ENCODE measurements at regions not wholly inside any gene's neighbourhood (a gene's known extent, or its start where the extent isn't known, plus 50 kb on each side); places are given as distances from the start of the nearest gene placed in this dataset.

- no peaks in the 10 kb centered on the region for H4K20me1 ChIP-seq (replicated peaks; ENCODE audit: control insufficient read depth, extremely low read depth, insufficient read depth, low read length)
- no peaks in the 10 kb centered on the region for H3K79me2 ChIP-seq (ENCODE audit: control insufficient read depth, insufficient read depth, low read length)
- H3K4me3 ChIP-seq (replicated peaks in 1 of 3; ENCODE audit: insufficient read depth in 1 of 3, low read depth in 1 of 3, low read length in 3 of 3), result no peak overlapping the region
- H3K9me3 ChIP-seq (replicated peaks; ENCODE audit: control insufficient read depth, insufficient read depth, low read length), result no peaks in the 10 kb centered on the region
- H2AFZ ChIP-seq (ENCODE audit: low read depth, low read length), result no peak overlapping the region
- H3K36me3 ChIP-seq (ENCODE audit: control insufficient read depth in 2 of 2, extremely low read depth in 1 of 2, insufficient read depth in 2 of 2, low read length in 2 of 2), result no peaks in the 10 kb centered on the region
- dilution Hi-C loops (cut with MboI; ENCODE audit: extremely low pct_ligation_motif_present, low sequenced_read_pairs) (no loop called here), intact Hi-C loops (cut with micrococcal nuclease) (no loop called here)
- ChIA-PET CTCF (no interaction called here), POLR2A (interaction anchor here (0.7 kb wide), 1 partner anchor 1781 kb away, joined by 6 read pairs; no protein-coding TSS in a partner anchor)
- DNase-seq (ENCODE audit: low read depth, low spot score), result no peak
- H3K27me3 ChIP-seq (ENCODE audit: control insufficient read depth in 2 of 2, insufficient read depth in 2 of 2, low read length in 2 of 2), result no peaks in the 10 kb centered on the region
- H3K4me2 ChIP-seq (ENCODE audit: insufficient read depth, low read length), result no peak overlapping the region
- FAIRE-seq, result no peak
- BruUV-seq (replicated peaks), result no TSS peak
- no peak overlapping the region for H3K27ac ChIP-seq (ENCODE audit: insufficient read depth, low read depth, low read length)
- TF ChIP-seq, protein P1, sequence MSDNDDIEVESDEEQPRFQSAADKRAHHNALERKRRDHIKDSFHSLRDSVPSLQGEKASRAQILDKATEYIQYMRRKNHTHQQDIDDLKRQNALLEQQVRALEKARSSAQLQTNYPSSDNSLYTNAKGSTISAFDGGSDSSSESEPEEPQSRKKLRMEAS (IDR thresholded peaks at IDR 0.05; ENCODE audit: insufficient read depth, insufficient read length), result no peak
- no peak for TF ChIP-seq EZH2 (IDR thresholded peaks at IDR 0.05; ENCODE audit: borderline replicate concordance, low read depth, low read length, severe bottlenecking)
- no peak for TF ChIP-seq POLR2AphosphoS5 (IDR thresholded peaks at IDR 0.05; ENCODE audit: insufficient read depth, low read depth, low read length)
- no peak for TF ChIP-seq POLR2A (IDR thresholded peaks at IDR 0.05; ENCODE audit: low read depth, low read length)
- TF ChIP-seq, protein P2, sequence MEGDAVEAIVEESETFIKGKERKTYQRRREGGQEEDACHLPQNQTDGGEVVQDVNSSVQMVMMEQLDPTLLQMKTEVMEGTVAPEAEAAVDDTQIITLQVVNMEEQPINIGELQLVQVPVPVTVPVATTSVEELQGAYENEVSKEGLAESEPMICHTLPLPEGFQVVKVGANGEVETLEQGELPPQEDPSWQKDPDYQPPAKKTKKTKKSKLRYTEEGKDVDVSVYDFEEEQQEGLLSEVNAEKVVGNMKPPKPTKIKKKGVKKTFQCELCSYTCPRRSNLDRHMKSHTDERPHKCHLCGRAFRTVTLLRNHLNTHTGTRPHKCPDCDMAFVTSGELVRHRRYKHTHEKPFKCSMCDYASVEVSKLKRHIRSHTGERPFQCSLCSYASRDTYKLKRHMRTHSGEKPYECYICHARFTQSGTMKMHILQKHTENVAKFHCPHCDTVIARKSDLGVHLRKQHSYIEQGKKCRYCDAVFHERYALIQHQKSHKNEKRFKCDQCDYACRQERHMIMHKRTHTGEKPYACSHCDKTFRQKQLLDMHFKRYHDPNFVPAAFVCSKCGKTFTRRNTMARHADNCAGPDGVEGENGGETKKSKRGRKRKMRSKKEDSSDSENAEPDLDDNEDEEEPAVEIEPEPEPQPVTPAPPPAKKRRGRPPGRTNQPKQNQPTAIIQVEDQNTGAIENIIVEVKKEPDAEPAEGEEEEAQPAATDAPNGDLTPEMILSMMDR (IDR thresholded peaks at IDR 0.05; ENCODE audit: extremely low read depth in 1 of 2, insufficient read depth in 1 of 2, low read depth in 1 of 2, low read length in 2 of 2), result no peak
- no peak for TF ChIP-seq JUN (IDR thresholded peaks at IDR 0.05; ENCODE audit: borderline replicate concordance, insufficient read depth, insufficient read length, low read depth)
- TF ChIP-seq FOS (IDR thresholded peaks at IDR 0.05; ENCODE audit: borderline replicate concordance, insufficient read depth, low read length), result no peak
- no peaks in the 10 kb centered on the region for H3K9me1 ChIP-seq (replicated peaks; ENCODE audit: control insufficient read depth, extremely low read depth, insufficient read depth, low read length)
- no peak overlapping the region for H3K9ac ChIP-seq (replicated peaks; ENCODE audit: extremely low read depth, insufficient read depth, low read length)
- no peaks in the 10 kb centered on the region for H3K4me1 ChIP-seq (ENCODE audit: control insufficient read depth, extremely low read depth, insufficient read depth, low read length)
Observed at GRCh38 chr20:39144757-39145156, 182.6 kb downstream of the DHX35 start.
